ENCODE measurements at regions not wholly inside any gene's neighbourhood (a gene's known extent, or its start where the extent isn't known, plus 50 kb on each side); places are given as distances from the start of the nearest gene placed in this dataset.

DNA sequence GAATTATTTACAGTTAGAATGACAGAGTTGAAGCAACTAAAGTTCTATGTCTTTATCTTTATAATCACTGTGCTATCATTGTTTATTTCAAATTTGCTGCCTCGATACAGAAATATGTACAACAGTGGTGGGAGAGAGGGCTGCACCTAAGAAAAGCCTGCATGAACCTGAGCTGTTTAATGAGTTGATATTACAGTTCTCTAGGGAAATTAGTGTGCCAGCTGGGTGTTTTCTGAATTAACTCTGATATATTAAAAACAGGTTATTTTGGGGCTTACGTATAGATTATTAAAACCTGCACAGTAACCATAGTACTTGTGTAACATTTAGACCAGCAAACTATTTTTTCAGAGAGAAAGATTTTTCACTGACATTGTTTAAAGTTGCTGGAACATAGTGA lies 750.5 kb upstream of the DDX18 start:
- no TSS peak for BruUV-seq (replicated peaks)
- no peak for TF ChIP-seq CTCF (IDR thresholded peaks at IDR 0.05; ENCODE audit: unreplicated experiment)
- H3K36me3 Mint-ChIP-seq (ENCODE audit: insufficient read depth, unreplicated experiment): no peaks in the 10 kb centered on the region
- CTCF ChIA-PET: no interaction called here
- H3K4me3 Mint-ChIP-seq (ENCODE audit: low read depth, unreplicated experiment): no peak overlapping the region
- no peak overlapping the region for H3K27ac Mint-ChIP-seq (ENCODE audit: unreplicated experiment)
- intact Hi-C loops (cut with micrococcal nuclease; ENCODE audit: unreplicated experiment): no loop called here
- peaks cover 4% of the 10 kb centered on the region for H3K4me1 Mint-ChIP-seq (ENCODE audit: low read depth, unreplicated experiment)
- no peaks in the 10 kb centered on the region for H3K9me3 Mint-ChIP-seq (ENCODE audit: low read depth, unreplicated experiment)
- H3K27me3 Mint-ChIP-seq (ENCODE audit: unreplicated experiment): no peaks in the 10 kb centered on the region
- DNase-seq: no peak

GRCh38 chr2:117065912-117066311 lies 748.6 kb upstream of the DDX18 start:
- Mint-ChIP-seq H3K4me1 (ENCODE audit: low read depth, unreplicated experiment) (no peaks in the 10 kb centered on the region), H3K27me3 (ENCODE audit: unreplicated experiment) (no peaks in the 10 kb centered on the region), H3K36me3 (ENCODE audit: insufficient read depth, unreplicated experiment) (no peaks in the 10 kb centered on the region), H3K27ac (ENCODE audit: unreplicated experiment) (no peak overlapping the region), H3K9me3 (ENCODE audit: low read depth, unreplicated experiment) (no peaks in the 10 kb centered on the region), H3K4me3 (ENCODE audit: low read depth, unreplicated experiment) (no peak overlapping the region)
- BruUV-seq (replicated peaks): no TSS peak
- no peak for TF ChIP-seq CTCF (IDR thresholded peaks at IDR 0.05; ENCODE audit: unreplicated experiment)
- CTCF ChIA-PET: no interaction called here
- DNase-seq: no peak
- intact Hi-C loops (cut with micrococcal nuclease; ENCODE audit: unreplicated experiment): no loop called here

- CTCF ChIA-PET: no interaction called here
- Mint-ChIP-seq H3K9me3 (ENCODE audit: low read depth, unreplicated experiment) (no peaks in the 10 kb centered on the region), H3K4me1 (ENCODE audit: low read depth, unreplicated experiment) (no peaks in the 10 kb centered on the region), H3K4me3 (ENCODE audit: low read depth, unreplicated experiment) (no peak overlapping the region), H3K36me3 (ENCODE audit: insufficient read depth, unreplicated experiment) (no peaks in the 10 kb centered on the region), H3K27ac (ENCODE audit: unreplicated experiment) (no peak overlapping the region), H3K27me3 (ENCODE audit: unreplicated experiment) (no peaks in the 10 kb centered on the region)
- intact Hi-C loops (cut with micrococcal nuclease; ENCODE audit: unreplicated experiment): no loop called here
- no peak for TF ChIP-seq CTCF (IDR thresholded peaks at IDR 0.05; ENCODE audit: unreplicated experiment)
- no TSS peak for BruUV-seq (replicated peaks)
- no peak for DNase-seq
Observed at GRCh38 chr2:117067900-117068299, 746.6 kb upstream of the DDX18 start.

DNA sequence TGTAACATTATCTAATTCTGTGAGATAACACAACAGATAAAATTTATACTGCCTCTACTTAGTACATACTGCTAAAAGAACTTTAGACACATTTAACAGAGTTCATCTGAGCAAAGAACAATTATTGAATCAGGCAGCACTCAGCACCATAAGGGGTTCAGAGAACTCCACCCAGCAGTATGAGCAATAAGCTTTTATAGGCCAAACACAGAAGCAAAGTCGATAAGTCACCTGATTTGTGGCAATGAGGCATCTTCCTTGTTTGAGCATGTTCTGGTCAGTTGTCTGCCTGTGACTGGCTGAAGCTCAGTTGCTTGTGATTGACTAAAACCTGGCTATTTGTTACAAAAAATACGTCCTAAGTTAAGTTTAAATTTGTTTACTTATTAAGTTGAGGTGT lies 746.1 kb upstream of the DDX18 start:
- BruUV-seq (replicated peaks): no TSS peak
- H3K27ac Mint-ChIP-seq (ENCODE audit: unreplicated experiment): no peak overlapping the region
- no peak for DNase-seq
- intact Hi-C loops (cut with micrococcal nuclease; ENCODE audit: unreplicated experiment): no loop called here
- H3K9me3 Mint-ChIP-seq (ENCODE audit: low read depth, unreplicated experiment): no peaks in the 10 kb centered on the region
- H3K4me1 Mint-ChIP-seq (ENCODE audit: low read depth, unreplicated experiment): no peaks in the 10 kb centered on the region
- no peak overlapping the region for H3K4me3 Mint-ChIP-seq (ENCODE audit: low read depth, unreplicated experiment)
- CTCF ChIA-PET: no interaction called here
- no peaks in the 10 kb centered on the region for H3K36me3 Mint-ChIP-seq (ENCODE audit: insufficient read depth, unreplicated experiment)
- no peak for TF ChIP-seq CTCF (IDR thresholded peaks at IDR 0.05; ENCODE audit: unreplicated experiment)
- H3K27me3 Mint-ChIP-seq (ENCODE audit: unreplicated experiment): no peaks in the 10 kb centered on the region

Data from Calu3 (cell line).